ENCODE measurements at regions not wholly inside any gene's neighbourhood (a gene's known extent, or its start where the extent isn't known, plus 50 kb on each side); places are given as distances from the start of the nearest gene placed in this dataset.

DNA sequence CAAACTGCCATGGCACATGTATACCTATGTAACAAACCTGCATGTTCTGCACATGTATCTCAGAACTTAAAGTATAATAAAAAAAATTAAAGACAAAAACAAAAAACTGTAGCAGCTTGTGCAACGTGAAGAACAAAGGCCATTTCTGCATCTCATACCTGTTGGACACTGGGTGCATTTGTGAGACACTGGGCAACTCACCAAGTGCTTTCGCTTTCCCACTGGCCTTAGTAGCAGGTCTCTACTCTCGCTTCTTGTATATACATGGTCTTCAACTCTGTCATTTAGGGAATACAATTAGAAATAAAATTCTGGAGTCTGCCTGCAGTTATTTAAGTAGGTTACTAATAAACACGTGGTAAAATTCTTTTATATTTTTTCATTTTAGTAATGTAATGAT lies 423.8 kb downstream of the CBLN4 start:
- Mint-ChIP-seq H3K27ac (no peak overlapping the region), H3K4me3 (no peak overlapping the region), H3K9me3 (peaks cover 0 to 4% (median 0%) of the 10 kb centered on the region in 3 donors), H3K27me3 (no peaks in the 10 kb centered on the region), H3K4me1 (no peaks in the 10 kb centered on the region), H3K36me3 (no peaks in the 10 kb centered on the region)

DNA sequence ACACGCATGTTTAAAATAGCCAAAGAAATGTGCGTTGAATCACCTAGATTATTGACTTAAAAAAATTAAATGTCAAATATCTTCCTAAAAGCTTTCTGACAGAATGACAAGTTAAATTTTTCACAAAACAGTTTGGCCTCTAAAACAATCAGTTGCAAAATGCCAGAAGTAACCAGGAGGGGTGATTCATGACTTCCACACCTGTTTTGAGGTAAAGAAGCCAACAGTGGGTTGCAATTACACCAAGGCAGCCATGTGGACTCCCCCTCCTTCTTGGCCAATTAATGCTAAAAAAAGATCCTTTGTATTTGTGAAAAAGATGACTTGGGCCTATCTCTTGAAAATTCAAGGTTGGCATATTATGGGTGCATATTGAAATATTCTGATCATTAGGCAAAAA lies 424.8 kb downstream of the CBLN4 start:
- Mint-ChIP-seq H3K36me3 (no peaks in the 10 kb centered on the region), H3K4me1 (no peaks in the 10 kb centered on the region), H3K27me3 (no peaks in the 10 kb centered on the region), H3K9me3 (peaks cover 0 to 2% (median 0%) of the 10 kb centered on the region in 3 donors), H3K4me3 (no peak overlapping the region), H3K27ac (no peak overlapping the region)

DNA sequence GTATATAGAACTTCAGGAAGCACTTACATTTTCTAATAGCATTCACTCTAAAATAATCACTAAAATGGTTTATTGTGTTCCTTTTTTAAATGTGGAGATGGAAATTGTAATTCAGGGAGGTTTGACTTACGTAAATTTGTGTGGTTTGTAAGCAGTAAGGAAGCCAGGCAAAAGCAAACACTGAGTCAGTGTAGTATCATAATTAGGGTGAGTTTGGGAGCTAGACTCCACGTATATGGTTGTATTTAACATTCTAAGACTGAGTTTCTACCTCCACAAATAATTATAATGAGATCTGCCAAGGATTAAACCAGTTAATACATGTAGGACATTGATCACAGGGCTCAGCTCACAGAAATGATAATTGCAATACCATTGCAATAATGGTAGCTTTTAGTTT lies 425.5 kb downstream of the CBLN4 start:
- H3K9me3 Mint-ChIP-seq: peaks cover 0 to 2% (median 0%) of the 10 kb centered on the region in 3 donors
- H3K27ac Mint-ChIP-seq: no peak overlapping the region
- no peaks in the 10 kb centered on the region for H3K4me1 Mint-ChIP-seq
- no peaks in the 10 kb centered on the region for H3K27me3 Mint-ChIP-seq
- no peak overlapping the region for H3K4me3 Mint-ChIP-seq
- no peaks in the 10 kb centered on the region for H3K36me3 Mint-ChIP-seq

DNA sequence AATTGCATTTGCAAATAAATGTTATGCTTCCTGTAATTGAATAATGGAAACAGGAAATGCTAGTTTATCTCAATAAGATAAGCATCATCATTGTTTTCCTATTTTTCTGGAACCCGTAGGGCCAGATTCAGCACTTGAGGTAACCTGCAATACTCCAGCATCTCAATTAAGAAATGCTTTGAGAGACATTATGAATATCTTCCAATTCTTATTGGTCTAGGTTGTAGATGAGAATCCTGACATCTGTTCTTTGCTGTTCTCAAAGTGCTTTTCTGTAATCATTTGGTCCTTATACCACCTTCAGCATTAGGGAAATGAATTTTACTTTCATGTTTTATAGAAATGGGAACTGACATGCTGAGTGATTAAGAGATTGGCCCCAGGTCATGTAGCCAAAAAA lies 428.3 kb downstream of the CBLN4 start:
- H3K27me3 Mint-ChIP-seq: no peaks in the 10 kb centered on the region
- H3K36me3 Mint-ChIP-seq: no peaks in the 10 kb centered on the region
- H3K4me1 Mint-ChIP-seq: no peaks in the 10 kb centered on the region
- H3K4me3 Mint-ChIP-seq: no peak overlapping the region
- H3K9me3 Mint-ChIP-seq: peaks cover 0 to 2% (median 1%) of the 10 kb centered on the region in 3 donors
- no peak overlapping the region for H3K27ac Mint-ChIP-seq

DNA sequence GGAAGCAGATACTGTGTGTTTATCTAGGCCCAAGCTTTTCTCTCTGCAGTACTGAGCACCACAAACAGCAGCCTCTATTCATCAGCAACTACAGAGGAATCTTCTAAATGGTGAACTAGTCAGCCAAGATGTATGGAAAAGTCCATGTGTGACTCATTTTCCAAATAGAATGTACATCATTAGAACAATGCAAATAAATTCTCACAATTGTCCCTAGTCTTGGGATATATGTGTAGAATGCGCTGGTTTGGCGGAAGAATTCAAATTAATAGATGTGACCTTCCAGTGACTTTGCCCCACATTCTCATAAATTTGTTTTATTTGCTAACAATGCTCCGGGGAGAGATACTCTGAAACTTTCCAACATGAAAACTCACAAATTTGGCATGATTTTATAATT lies 436.2 kb downstream of the CBLN4 start:
- Mint-ChIP-seq H3K4me1 (no peaks in the 10 kb centered on the region), H3K4me3 (no peak overlapping the region), H3K36me3 (no peaks in the 10 kb centered on the region), H3K27me3 (no peaks in the 10 kb centered on the region), H3K9me3 (peaks cover 0 to 5% (median 0%) of the 10 kb centered on the region in 3 donors), H3K27ac (no peak overlapping the region)

DNA sequence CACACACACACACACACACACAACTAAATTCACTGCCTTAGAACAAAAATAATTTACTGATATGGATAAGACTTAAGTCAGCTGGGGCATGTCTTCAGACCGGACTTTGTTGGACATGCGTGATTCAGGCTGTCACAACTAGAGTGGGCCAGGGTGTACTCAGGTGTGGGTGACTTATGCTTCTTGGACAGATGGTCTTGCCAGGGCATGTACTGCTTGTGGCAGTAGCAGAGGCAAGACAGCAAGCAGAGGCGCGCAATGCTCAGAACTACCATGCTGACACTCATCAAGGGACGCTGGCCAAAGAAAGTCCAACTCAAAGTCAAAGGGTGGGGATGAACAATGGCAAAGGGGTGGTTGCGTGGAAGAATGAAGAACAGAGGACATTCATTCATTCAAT lies 437.5 kb downstream of the CBLN4 start:
- Mint-ChIP-seq H3K27ac (no peak overlapping the region), H3K4me3 (no peak overlapping the region), H3K27me3 (no peaks in the 10 kb centered on the region), H3K9me3 (peaks cover 0 to 5% (median 5%) of the 10 kb centered on the region in 3 donors), H3K36me3 (no peaks in the 10 kb centered on the region), H3K4me1 (no peaks in the 10 kb centered on the region)

DNA sequence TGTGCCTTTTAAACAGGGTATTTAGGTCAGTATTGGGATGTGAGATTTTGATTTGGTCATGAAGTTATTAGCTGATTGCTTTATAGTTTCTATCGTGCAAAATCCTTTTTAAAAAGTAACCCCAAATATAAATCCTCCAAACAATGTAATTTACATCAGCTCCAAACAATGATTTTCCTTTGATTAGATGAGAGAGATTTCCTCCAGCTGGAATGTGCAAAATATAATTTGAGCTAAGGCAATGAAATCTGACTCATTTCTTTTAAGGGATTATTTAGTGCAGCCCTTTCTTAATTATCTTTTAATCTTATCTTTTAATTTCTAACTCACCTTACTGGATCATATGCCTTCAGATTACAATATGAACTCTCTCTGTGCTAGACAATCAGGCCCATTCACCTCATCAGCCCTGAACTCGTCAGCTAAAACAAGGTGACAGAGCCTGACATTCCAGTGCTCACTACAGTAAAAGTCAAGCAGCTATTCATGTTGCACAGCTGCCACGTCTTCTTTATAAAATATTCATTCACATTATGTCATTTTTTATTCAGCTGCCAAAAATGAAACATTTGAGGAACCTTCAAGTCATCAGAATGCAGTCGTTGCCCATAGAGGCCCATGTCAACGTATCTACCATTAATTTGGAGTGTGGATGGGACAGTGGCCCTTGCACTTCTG lies 440.1 kb downstream of the CBLN4 start:
- Mint-ChIP-seq H3K4me3 (no peak overlapping the region), H3K27ac (peak overlapping the region in 1 of 3 donors; percentile 44), H3K4me1 (no peaks in the 10 kb centered on the region), H3K27me3 (no peaks in the 10 kb centered on the region), H3K9me3 (peaks cover 5 to 7% (median 5%) of the 10 kb centered on the region in 3 donors), H3K36me3 (no peaks in the 10 kb centered on the region)

DNA sequence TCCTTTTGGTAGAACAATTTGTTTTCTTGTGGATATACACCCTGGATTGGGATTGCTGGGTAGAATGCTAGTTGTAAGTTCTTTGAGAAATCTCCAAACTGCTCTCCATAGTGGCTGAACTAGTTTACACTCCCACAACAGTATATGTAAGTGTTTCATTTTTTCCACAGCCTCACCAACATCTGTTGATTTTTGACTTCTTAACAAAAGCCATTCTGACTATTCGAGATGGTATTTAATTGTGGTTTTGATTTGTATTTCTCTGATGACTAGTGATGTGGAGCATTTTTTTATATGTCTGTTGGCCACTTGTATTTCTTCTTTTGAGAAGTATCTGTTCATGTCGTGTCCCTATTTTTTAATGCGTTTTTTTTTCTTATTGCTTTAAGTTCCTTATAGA lies 444.1 kb downstream of the CBLN4 start:
- H3K27me3 Mint-ChIP-seq: no peaks in the 10 kb centered on the region
- H3K4me3 Mint-ChIP-seq: no peak overlapping the region
- H3K4me1 Mint-ChIP-seq: no peaks in the 10 kb centered on the region
- H3K36me3 Mint-ChIP-seq: no peaks in the 10 kb centered on the region
- H3K9me3 Mint-ChIP-seq: peaks cover 5 to 14% (median 14%) of the 10 kb centered on the region in 3 donors
- H3K27ac Mint-ChIP-seq: no peak overlapping the region

DNA sequence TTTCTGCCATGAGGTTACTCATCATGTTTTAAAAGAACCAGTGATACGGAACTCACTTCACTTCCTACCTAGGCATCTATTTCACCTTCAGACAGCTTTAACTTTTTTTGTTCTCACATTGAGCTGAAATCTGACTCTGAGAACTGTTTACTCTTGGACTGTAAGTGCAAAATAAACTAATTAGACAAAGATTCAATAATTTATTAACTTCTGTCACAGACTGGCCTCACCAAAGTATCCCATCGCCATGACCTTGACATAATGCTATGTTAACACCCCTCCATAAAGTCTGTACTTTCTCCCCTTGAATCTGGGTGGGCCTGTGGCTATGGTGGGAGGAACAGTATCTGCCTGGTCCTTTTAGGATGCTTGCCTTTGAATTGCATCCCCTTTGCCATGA lies 448.1 kb downstream of the CBLN4 start:
- Mint-ChIP-seq H3K36me3 (no peaks in the 10 kb centered on the region), H3K4me1 (no peaks in the 10 kb centered on the region), H3K9me3 (peaks cover 7 to 14% (median 12%) of the 10 kb centered on the region in 3 donors), H3K27me3 (no peaks in the 10 kb centered on the region), H3K27ac (no peak overlapping the region), H3K4me3 (no peak overlapping the region)

DNA sequence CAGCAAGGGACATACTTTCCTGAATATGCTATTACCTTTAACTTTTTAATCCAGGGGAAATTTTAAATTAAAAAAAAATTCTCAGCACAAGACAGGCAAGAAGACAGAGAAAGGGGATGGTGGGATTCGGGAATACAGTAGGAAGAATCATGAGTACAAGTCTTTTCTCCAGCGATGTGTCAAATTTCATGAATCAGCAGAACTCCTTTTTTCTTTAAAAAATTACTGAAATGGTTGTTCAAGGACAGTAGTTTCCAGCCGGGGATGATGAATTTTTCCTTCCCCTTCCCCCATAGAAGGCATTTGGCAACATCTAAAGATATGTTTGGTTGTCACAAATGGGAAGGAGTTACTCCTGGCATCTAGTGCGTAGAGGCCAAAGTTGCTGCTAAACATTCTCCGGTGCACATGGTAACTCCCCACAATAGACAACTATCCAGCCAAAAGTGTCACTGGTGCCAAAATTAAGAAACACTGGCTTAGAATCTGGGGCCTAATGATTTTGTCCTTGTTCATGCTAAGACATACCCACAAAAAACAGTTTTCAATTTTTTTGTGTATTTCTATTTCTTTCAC lies 450.2 kb downstream of the CBLN4 start:
- H3K27me3 Mint-ChIP-seq: no peaks in the 10 kb centered on the region
- no peak overlapping the region for H3K27ac Mint-ChIP-seq
- H3K36me3 Mint-ChIP-seq: no peaks in the 10 kb centered on the region
- no peaks in the 10 kb centered on the region for H3K4me1 Mint-ChIP-seq
- peaks cover 7 to 11% (median 9%) of the 10 kb centered on the region in 3 donors for H3K9me3 Mint-ChIP-seq
- H3K4me3 Mint-ChIP-seq: no peak overlapping the region

DNA sequence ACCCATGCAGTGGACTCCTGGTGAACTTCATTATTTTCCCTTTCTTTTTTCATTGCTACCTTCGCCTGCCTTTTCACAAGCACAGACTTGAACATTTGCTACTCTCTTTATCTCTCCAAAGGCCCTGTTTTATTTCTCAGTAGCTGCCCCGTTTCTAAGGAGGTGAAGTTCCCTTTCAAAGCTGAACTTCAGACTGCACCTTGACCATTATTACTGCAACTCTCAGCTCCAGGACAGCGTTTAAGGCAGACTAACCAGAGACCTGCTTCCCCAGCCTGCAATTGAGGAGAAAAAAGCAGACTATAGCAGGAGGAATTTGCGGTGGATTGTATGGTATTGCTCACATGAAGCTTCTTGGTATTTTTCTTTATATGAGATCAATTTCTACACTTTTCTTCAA lies 460.7 kb downstream of the CBLN4 start:
- H3K27me3 Mint-ChIP-seq: no peaks in the 10 kb centered on the region
- H3K27ac Mint-ChIP-seq: no peak overlapping the region
- H3K4me3 Mint-ChIP-seq: no peak overlapping the region
- no peaks in the 10 kb centered on the region for H3K4me1 Mint-ChIP-seq
- H3K9me3 Mint-ChIP-seq: peaks cover 0 to 3% (median 1%) of the 10 kb centered on the region in 3 donors
- peaks cover 1% of the 10 kb centered on the region for H3K36me3 Mint-ChIP-seq

DNA sequence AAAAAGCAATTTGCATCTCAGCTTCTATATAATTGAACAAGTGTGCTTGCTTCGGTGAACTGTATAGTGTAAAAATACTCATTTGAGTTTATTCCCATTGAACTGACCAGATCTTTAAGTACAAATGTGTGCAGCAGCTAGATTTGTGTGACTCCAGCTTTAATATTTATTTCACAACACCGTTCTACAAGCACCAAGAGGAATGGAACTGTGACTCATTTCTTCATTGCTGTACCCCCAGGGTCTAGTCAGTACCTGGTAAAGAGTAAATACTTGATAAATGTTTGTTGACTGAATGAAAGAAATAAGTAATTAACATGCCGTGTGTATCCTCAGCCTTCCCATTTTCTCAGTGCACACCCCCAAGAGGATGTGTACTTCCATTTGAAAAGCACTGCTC lies 464.8 kb downstream of the CBLN4 start:
- no peaks in the 10 kb centered on the region for H3K27me3 Mint-ChIP-seq
- no peak overlapping the region for H3K4me3 Mint-ChIP-seq
- H3K36me3 Mint-ChIP-seq: peaks cover 1% of the 10 kb centered on the region
- no peak overlapping the region for H3K27ac Mint-ChIP-seq
- peaks cover 3 to 5% (median 4%) of the 10 kb centered on the region in 3 donors for H3K9me3 Mint-ChIP-seq
- H3K4me1 Mint-ChIP-seq: no peaks in the 10 kb centered on the region

DNA sequence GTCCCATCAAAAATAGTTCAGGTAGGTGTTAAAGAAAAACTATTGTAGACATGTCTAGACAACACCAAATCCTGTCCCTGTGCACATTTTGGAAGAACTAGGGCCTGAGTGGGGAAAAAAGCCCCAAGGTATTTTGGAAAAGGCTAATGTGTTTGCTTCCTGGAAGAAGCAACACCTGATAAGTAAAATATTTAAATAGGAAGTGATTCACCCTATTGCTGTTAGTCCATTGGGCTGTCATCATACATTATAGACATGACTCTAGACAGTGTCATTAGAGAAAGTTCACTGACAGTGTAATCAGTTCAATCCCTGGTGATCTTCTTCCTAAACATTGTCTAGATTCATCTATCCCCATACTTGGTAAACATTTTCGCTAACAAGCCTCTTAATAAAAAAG lies 465.3 kb downstream of the CBLN4 start:
- Mint-ChIP-seq H3K9me3 (peaks cover 2 to 6% (median 3%) of the 10 kb centered on the region in 3 donors), H3K27me3 (no peaks in the 10 kb centered on the region), H3K27ac (no peak overlapping the region), H3K4me1 (no peaks in the 10 kb centered on the region), H3K4me3 (no peak overlapping the region), H3K36me3 (peaks cover 1% of the 10 kb centered on the region)

DNA sequence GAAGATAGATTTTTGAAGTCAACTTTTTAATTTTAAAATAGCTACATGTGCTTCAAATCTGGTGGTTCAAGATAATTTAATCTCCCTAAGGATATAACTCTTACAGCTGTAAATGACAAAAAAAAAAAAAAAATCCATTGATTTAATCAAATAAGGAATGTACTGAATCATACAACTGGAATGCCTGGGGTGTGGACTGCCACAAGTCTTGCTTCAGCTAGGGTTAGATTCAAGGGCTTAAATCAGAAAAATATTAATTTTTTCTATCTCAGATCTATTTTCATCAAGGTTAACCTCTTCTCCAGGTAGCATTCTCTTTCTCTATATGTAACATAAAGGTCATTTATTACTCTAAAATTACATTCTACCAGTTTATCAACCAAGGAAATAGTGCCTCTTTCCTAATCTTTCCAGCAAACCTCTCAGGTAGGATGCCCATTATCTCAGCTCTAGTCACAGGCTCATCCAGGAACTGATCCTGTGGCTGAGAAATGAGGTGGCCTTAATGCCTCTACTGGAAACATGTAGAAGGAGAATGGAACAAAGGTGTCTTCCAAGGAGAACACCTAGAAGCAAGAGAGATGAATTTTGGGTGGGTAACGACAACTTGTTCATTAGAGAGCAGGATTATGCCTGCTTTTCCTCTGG lies 466.9 kb downstream of the CBLN4 start:
- Mint-ChIP-seq H3K36me3 (peaks cover 1% of the 10 kb centered on the region), H3K27ac (no peak overlapping the region), H3K4me3 (no peak overlapping the region), H3K27me3 (no peaks in the 10 kb centered on the region), H3K4me1 (no peaks in the 10 kb centered on the region), H3K9me3 (peaks cover 1 to 8% (median 6%) of the 10 kb centered on the region in 3 donors)

DNA sequence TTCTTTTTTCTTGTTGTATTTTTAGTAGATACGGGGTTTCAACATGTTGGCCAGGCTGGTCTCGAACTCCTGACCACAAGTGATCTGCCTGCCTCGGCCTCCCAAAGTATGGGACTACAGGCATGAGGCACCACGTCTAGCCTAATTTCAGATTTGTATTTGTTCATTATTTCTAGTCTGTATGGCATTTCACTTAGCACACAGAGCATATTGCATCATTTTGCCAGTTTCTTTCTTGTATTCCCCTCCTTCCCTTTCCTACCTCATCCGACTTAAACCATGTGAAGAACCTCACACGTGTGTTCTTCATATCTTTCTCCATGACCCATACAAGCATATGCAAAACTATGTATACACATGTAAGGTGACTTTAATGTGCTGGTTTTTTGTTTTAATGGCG lies 470.0 kb downstream of the CBLN4 start:
- Mint-ChIP-seq H3K27me3 (no peaks in the 10 kb centered on the region), H3K4me3 (no peak overlapping the region), H3K27ac (no peak overlapping the region), H3K36me3 (no peaks in the 10 kb centered on the region), H3K4me1 (no peaks in the 10 kb centered on the region), H3K9me3 (peaks cover 5 to 9% (median 6%) of the 10 kb centered on the region in 3 donors)

DNA sequence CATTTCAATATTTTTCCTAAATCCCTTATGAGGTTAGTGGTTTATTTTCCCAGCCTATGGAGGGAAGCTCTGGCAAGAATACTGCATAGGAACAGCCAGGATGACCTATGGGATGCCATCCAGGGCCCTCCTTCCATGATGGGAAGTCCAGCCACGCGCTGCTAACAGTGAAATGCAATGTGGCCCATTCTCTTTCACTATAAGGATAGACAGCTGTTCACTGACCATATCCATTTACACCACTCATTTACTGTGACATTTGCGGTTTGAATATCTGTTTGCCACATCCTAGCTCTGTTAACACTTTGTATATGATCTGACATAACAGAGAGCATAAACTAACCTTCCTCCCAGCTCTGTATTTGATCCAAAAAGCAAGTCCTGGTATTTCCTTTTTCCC lies 471.7 kb downstream of the CBLN4 start:
- Mint-ChIP-seq H3K4me1 (no peaks in the 10 kb centered on the region), H3K4me3 (no peak overlapping the region), H3K36me3 (no peaks in the 10 kb centered on the region), H3K27me3 (no peaks in the 10 kb centered on the region), H3K9me3 (peaks cover 5 to 9% (median 6%) of the 10 kb centered on the region in 3 donors), H3K27ac (no peak overlapping the region)
